SK-N-SH (cell line): ENCODE measurements at regions not wholly inside any gene's neighbourhood (a gene's known extent, or its start where the extent isn't known, plus 50 kb on each side); places are given as distances from the start of the nearest gene placed in this dataset.

Experiments
- CTCF ChIA-PET: fragments of 300-600, 350-600 bp; formaldehyde crosslinking; extraction: SDS; loops from one replicate; lab custom pipeline; 2021; lab: Yijun Ruan, JAX
- POLR2A ChIA-PET: fragments of 350-600 bp; sonication (Branson Sonifier 250); formaldehyde crosslinking; extraction: SDS; loops from one replicate; lab custom pipeline; 2020; ENCODE audit warnings: antibody characterized with exemption, inconsistent platforms; lab: Yijun Ruan, JAX
- DNase-seq: peaks from one replicate; pipeline ENCODE4 v3.0.0; 2012
- H2AFZ ChIP-seq: fragments of 200-600 bp; sonication (generic); 2 replicates; pipeline ENCODE4 v1.8.1; 2016; ENCODE audit warnings: antibody characterized with exemption, mild to moderate bottlenecking, low read depth
- H3F3A ChIP-seq: fragments of 200-600 bp; sonication (generic); replicated peaks from 2 replicates; pipeline ENCODE3; 2016; ENCODE audit warnings: antibody characterized with exemption, mild to moderate bottlenecking; ENCODE audit not compliant: insufficient read depth
- H3K27ac ChIP-seq, 2 experiments: fragments of 200-500 bp in 1 of 2; fragments of 200-600 bp in 1 of 2; sonication (Bioruptor generic) in 1 of 2; sonication (generic), shearing (Covaris generic) in 1 of 2; 2 replicates each; pipeline versions ENCODE4 v1.5.1 to v1.6.1; 2014 to 2016; ENCODE audit warnings: low read depth in 2 of 2, inconsistent platforms in 1 of 2, low read length in 1 of 2, mild to moderate bottlenecking in 1 of 2, mixed read lengths in 1 of 2
- H3K27me3 ChIP-seq: fragments of 200-600 bp; sonication (generic), shearing (Covaris generic); 2 replicates; pipeline ENCODE4 v1.6.1; 2016; ENCODE audit warnings: mixed run types; ENCODE audit not compliant: insufficient read depth
- H3K36me3 ChIP-seq, 2 experiments: fragments of 200-500 bp in 1 of 2; fragments of 200-600 bp in 1 of 2; sonication (Bioruptor generic) in 1 of 2; sonication (generic) in 1 of 2; replicated peaks in 1 of 2; 2 replicates each; pipeline versions ENCODE3 to v1.5.1; 2014 to 2016; ENCODE audit warnings: low read length in 1 of 2, mild to moderate bottlenecking in 1 of 2; ENCODE audit not compliant: insufficient read depth in 2 of 2, control insufficient read depth in 1 of 2
- H3K4me1 ChIP-seq, 2 experiments: fragments of 200-500 bp in 1 of 2; fragments of 200-600 bp in 1 of 2; sonication (Bioruptor generic) in 1 of 2; sonication (generic), shearing (Covaris generic) in 1 of 2; 2 replicates each; pipeline versions ENCODE4 v1.5.1 to v1.6.1; 2014 to 2016; ENCODE audit warnings: low read depth in 1 of 2, low read length in 1 of 2, mixed run types in 1 of 2; ENCODE audit not compliant: insufficient read depth in 2 of 2, control insufficient read depth in 1 of 2
- H3K4me2 ChIP-seq: fragments of 200-600 bp; sonication (generic), shearing (Covaris generic); 2 replicates; pipeline ENCODE4 v1.6.1; 2017; ENCODE audit warnings: mixed run types
- H3K4me3 ChIP-seq, 2 experiments: fragments of 200-500 bp in 1 of 2; fragments of 200-600 bp in 1 of 2; sonication (Bioruptor generic) in 1 of 2; sonication (generic), shearing (Covaris generic) in 1 of 2; 2 replicates each; pipeline versions ENCODE4 v1.5.1 to v1.8.1; 2014 to 2016; ENCODE audit warnings: low read depth in 2 of 2, inconsistent platforms in 1 of 2, low read length in 1 of 2, mild to moderate bottlenecking in 1 of 2, mixed read lengths in 1 of 2, moderate library complexity in 1 of 2
- H3K79me2 ChIP-seq: fragments of 200-600 bp; sonication (generic); 2 replicates; pipeline ENCODE4 v1.8.1; 2017; ENCODE audit warnings: mild to moderate bottlenecking; ENCODE audit not compliant: insufficient read depth
- H3K9ac ChIP-seq: fragments of 200-600 bp; sonication (generic); 2 replicates; pipeline ENCODE4 v1.6.1; 2017; ENCODE audit warnings: mixed run types
- H3K9me2 ChIP-seq: fragments of 200-600 bp; sonication (generic); 2 replicates; pipeline ENCODE4 v1.6.1; 2017; ENCODE audit warnings: mixed run types
- H3K9me3 ChIP-seq: fragments of 200-600 bp; sonication (generic); 2 replicates; pipeline ENCODE4 v1.6.1; 2017; ENCODE audit warnings: mixed run types, mild to moderate bottlenecking, moderate library complexity
- H4K20me1 ChIP-seq: fragments of 200-600 bp; sonication (generic); 2 replicates; pipeline ENCODE4 v1.6.1; 2017; ENCODE audit warnings: mild to moderate bottlenecking, mixed run types; ENCODE audit not compliant: insufficient read depth
- CHD2 ChIP-seq: fragments of 150-350 bp; IDR thresholded peaks from 2 replicates; pipeline ENCODE4 v1.6.1; 2018; ENCODE audit warnings: low read length; ENCODE audit not compliant: partially characterized antibody
- ELF1 ChIP-seq: IDR thresholded peaks from 2 replicates; pipeline ENCODE4 v1.4.0; 2012
- EP300 ChIP-seq, 2 experiments: IDR thresholded peaks; 2 replicates each; pipeline versions ENCODE4 v1.4.0 to v1.6.1; 2012; ENCODE audit warnings: borderline replicate concordance in 1 of 2, low read depth in 1 of 2, low read length in 1 of 2
- JUND ChIP-seq: IDR thresholded peaks from 2 replicates; pipeline ENCODE4 v1.4.0; 2012
- POLR2AphosphoS5 ChIP-seq: IDR thresholded peaks from 2 replicates; pipeline ENCODE4 v1.6.1; 2012; ENCODE audit warnings: low read depth, low read length
- RCOR1 ChIP-seq: fragments of 150-350 bp; IDR thresholded peaks from 2 replicates; pipeline ENCODE4 v1.6.1; 2017; ENCODE audit warnings: antibody characterized with exemption, low read length
- RFX5 ChIP-seq: IDR thresholded peaks from 2 replicates; pipeline ENCODE4 v1.6.1; 2012; ENCODE audit warnings: mild to moderate bottlenecking, improper control_type of control experiment, low read length
- RXRA ChIP-seq: IDR thresholded peaks from 2 replicates; pipeline ENCODE4 v1.4.0; 2012; ENCODE audit warnings: low read depth, mild to moderate bottlenecking, borderline replicate concordance
- SMC3 ChIP-seq: IDR thresholded peaks from 2 replicates; pipeline ENCODE4 v1.6.1; 2012; ENCODE audit warnings: low read depth, low read length, improper control_type of control experiment
- TCF12 ChIP-seq: IDR thresholded peaks from 2 replicates; pipeline ENCODE4 v1.4.0; 2012
- YY1 ChIP-seq: IDR thresholded peaks from 2 replicates; pipeline ENCODE4 v1.4.0; 2012; ENCODE audit warnings: low read depth, mild to moderate bottlenecking
- WGBS: methylation state at CpG from one replicate; pipeline ENCODE4 v1.1.6; 2017; ENCODE audit warnings: low lambda C conversion rate; 5-methylcytosine and 5-hydroxymethylcytosine counted together
- TF ChIP-seq, protein P1 (sequence below): IDR thresholded peaks from 2 replicates; pipeline ENCODE4 v1.6.1; 2012; ENCODE audit warnings: mild to moderate bottlenecking, low read depth, low read length, moderate library complexity
- TF ChIP-seq, protein P2 (sequence below): fragments of 150-350 bp; IDR thresholded peaks from 2 replicates; pipeline ENCODE4 v1.6.1; 2017; ENCODE audit warnings: antibody characterized with exemption, low read length, low read depth, borderline replicate concordance
- TF ChIP-seq, protein P3 (sequence below): fragments of 200-600 bp; sonication (generic); IDR thresholded peaks from 2 replicates; pipeline ENCODE4 v1.6.1; 2017; ENCODE audit warnings: antibody characterized with exemption, mild to moderate bottlenecking, moderate library complexity
- TF ChIP-seq, protein P4 (sequence below): IDR thresholded peaks from 2 replicates; pipeline ENCODE4 v1.4.0; 2012; ENCODE audit warnings: low read depth, borderline replicate concordance

DNA sequence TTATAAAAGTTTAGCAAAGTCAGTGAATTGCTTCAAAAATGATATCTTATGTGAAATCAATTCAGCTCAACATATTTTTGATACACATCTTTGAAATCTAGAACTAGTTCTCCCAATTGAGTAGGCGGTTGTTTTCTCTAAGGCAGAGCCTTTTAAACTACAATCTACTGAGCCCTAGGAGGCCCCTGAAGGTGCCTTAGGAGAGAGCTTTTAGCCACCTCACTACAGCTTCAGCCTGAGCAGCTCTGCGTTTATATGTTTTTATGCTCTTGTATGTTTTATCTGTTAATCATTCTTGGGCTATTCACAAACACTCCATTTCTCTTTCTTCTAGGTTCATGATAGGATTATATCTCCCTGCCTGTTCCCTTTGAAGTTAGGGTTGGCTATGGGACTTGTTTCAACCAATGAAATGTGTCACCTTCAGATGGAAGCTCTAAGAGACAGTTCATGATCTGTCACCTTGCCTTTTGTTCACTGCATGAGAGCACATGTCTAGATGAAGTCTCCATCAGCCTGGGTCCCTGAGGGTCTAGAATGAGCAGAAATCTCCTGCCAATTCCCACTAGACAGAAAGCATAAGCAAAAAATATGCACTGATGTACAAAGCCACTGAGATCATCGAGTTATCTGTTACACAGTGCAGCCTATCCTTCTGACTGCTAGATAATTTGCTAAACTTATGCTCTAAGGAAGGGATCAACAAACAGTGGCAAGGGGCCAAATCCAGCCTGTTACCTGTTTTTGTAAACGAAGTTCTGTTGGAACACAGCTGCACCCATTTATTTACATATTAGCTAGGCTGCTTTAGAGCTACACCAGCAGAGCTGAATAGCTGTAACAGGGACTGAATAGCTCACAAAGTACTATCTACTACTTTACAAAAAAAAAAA is 128.5 kb upstream of the CDK1 start:
- H2AFZ ChIP-seq: no peak overlapping the region
- no peaks in the 10 kb centered on the region for H3K9me2 ChIP-seq
- no peak overlapping the region for H3K4me2 ChIP-seq
- DNase-seq: no peak
- H3K79me2 ChIP-seq: no peaks in the 10 kb centered on the region
- peaks cover 0 to 12% of the 10 kb centered on the region in 2 experiments; a peak in 3 of 4 replicates for H3K4me1 ChIP-seq
- ChIA-PET CTCF (interaction anchor here (0.8 to 13.5 kb wide), 8 partner anchors 10 to 441 kb away, joined by 3 to 294 read pairs (median 3); no protein-coding TSS in a partner anchor), POLR2A (interaction anchor here (0.6 kb wide), 1 partner anchor 132 kb away, joined by 3 read pairs; no protein-coding TSS in a partner anchor)
- no peak overlapping the region for H3K9ac ChIP-seq
- no peak overlapping the region for H3K27ac ChIP-seq
- H3F3A ChIP-seq: peaks cover 6% of the 10 kb centered on the region
- no peak overlapping the region for H3K4me3 ChIP-seq
- no peaks in the 10 kb centered on the region for H4K20me1 ChIP-seq
- no peaks in the 10 kb centered on the region for H3K36me3 ChIP-seq
- no peaks in the 10 kb centered on the region for H3K9me3 ChIP-seq
- 66% methylated on average over 4 of the region's 4 CpGs for WGBS
- no peaks in the 10 kb centered on the region for H3K27me3 ChIP-seq
- TF ChIP-seq RCOR1 (no peak), EP300 (IDR thresholded peaks at IDR 0.05; ENCODE audit: borderline replicate concordance in 1 of 2, low read depth in 1 of 2, low read length in 1 of 2) (no peak), TCF12 (no peak), YY1 (no peak), RXRA (no peak), ELF1 (no peak), RFX5 (no peak), SMC3 (no peak), JUND (no peak), POLR2AphosphoS5 (no peak), CHD2 (no peak)
- TF ChIP-seq, protein P1, sequence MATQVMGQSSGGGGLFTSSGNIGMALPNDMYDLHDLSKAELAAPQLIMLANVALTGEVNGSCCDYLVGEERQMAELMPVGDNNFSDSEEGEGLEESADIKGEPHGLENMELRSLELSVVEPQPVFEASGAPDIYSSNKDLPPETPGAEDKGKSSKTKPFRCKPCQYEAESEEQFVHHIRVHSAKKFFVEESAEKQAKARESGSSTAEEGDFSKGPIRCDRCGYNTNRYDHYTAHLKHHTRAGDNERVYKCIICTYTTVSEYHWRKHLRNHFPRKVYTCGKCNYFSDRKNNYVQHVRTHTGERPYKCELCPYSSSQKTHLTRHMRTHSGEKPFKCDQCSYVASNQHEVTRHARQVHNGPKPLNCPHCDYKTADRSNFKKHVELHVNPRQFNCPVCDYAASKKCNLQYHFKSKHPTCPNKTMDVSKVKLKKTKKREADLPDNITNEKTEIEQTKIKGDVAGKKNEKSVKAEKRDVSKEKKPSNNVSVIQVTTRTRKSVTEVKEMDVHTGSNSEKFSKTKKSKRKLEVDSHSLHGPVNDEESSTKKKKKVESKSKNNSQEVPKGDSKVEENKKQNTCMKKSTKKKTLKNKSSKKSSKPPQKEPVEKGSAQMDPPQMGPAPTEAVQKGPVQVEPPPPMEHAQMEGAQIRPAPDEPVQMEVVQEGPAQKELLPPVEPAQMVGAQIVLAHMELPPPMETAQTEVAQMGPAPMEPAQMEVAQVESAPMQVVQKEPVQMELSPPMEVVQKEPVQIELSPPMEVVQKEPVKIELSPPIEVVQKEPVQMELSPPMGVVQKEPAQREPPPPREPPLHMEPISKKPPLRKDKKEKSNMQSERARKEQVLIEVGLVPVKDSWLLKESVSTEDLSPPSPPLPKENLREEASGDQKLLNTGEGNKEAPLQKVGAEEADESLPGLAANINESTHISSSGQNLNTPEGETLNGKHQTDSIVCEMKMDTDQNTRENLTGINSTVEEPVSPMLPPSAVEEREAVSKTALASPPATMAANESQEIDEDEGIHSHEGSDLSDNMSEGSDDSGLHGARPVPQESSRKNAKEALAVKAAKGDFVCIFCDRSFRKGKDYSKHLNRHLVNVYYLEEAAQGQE: no peak
- TF ChIP-seq, protein P2, sequence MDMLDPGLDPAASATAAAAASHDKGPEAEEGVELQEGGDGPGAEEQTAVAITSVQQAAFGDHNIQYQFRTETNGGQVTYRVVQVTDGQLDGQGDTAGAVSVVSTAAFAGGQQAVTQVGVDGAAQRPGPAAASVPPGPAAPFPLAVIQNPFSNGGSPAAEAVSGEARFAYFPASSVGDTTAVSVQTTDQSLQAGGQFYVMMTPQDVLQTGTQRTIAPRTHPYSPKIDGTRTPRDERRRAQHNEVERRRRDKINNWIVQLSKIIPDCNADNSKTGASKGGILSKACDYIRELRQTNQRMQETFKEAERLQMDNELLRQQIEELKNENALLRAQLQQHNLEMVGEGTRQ: no peak
- TF ChIP-seq, protein P3, sequence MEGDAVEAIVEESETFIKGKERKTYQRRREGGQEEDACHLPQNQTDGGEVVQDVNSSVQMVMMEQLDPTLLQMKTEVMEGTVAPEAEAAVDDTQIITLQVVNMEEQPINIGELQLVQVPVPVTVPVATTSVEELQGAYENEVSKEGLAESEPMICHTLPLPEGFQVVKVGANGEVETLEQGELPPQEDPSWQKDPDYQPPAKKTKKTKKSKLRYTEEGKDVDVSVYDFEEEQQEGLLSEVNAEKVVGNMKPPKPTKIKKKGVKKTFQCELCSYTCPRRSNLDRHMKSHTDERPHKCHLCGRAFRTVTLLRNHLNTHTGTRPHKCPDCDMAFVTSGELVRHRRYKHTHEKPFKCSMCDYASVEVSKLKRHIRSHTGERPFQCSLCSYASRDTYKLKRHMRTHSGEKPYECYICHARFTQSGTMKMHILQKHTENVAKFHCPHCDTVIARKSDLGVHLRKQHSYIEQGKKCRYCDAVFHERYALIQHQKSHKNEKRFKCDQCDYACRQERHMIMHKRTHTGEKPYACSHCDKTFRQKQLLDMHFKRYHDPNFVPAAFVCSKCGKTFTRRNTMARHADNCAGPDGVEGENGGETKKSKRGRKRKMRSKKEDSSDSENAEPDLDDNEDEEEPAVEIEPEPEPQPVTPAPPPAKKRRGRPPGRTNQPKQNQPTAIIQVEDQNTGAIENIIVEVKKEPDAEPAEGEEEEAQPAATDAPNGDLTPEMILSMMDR: no peak
- TF ChIP-seq, protein P4, sequence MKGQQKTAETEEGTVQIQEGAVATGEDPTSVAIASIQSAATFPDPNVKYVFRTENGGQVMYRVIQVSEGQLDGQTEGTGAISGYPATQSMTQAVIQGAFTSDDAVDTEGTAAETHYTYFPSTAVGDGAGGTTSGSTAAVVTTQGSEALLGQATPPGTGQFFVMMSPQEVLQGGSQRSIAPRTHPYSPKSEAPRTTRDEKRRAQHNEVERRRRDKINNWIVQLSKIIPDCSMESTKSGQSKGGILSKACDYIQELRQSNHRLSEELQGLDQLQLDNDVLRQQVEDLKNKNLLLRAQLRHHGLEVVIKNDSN: no peak
